ENCODE measurements at regions not wholly inside any gene's neighbourhood (a gene's known extent, or its start where the extent isn't known, plus 50 kb on each side); places are given as distances from the start of the nearest gene placed in this dataset.
"Not testable (repeated sequence)": the region's sequence is repeated elsewhere in the genome, so short reads cannot be mapped to it uniquely, and the experiment has no call there.

DNA sequence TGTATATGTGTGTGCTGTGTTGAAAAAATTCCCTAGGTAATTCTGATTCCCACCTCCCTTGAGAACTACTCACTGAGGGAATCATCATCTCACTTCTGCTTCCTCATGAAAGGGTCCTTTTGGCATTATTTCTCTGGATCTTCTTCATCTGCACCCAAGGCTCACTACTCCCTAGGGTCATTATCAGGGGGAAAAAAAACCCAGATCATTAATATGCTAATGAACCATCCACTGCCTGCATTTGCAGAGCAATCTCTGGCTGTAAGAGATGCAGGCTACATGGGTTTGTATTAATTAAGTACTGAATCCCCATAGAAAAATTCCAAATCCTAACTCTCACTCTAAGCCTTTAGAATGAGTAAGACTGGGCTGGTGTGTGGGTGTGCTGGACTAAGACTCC lies 68.0 kb upstream of the IGFBP5 start:
- DNase-seq: no peak
- H3K4me3 ChIP-seq: no peak overlapping the region
- no peaks in the 10 kb centered on the region for H3K36me3 ChIP-seq
- H3K9me3 ChIP-seq (replicated peaks): no peaks in the 10 kb centered on the region
- no peaks in the 10 kb centered on the region for H3K27me3 ChIP-seq
- H3K4me1 ChIP-seq: peaks cover 11% of the 10 kb centered on the region
- H3K27ac ChIP-seq: no peak overlapping the region

DNA sequence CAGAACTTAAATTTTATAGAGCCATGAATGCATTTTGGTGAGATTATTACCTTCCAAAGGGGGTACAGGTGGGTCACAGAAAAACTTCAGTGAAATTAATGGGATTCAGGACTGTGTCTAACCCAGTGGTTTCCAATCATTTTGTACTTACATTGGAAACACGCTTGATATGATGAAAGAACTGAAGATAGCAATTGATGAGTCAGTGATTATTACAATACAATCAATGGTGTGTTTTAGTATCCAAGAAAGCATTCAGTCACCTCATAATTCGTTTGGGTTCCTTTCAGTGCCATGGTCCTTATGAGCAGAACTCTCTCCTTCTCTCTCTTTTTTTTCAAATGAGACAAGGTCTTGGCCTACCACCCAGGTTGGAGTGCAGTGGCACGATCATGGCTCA lies 66.5 kb upstream of the IGFBP5 start:
- Histone ChIP-seq H3K9me3 (replicated peaks) (no peaks in the 10 kb centered on the region), H3K27me3 (no peaks in the 10 kb centered on the region), H3K4me3 (no peak overlapping the region), H3K36me3 (no peaks in the 10 kb centered on the region), H3K4me1 (peaks cover 11% of the 10 kb centered on the region), H3K27ac (no peak overlapping the region)
- no peak for DNase-seq

DNA sequence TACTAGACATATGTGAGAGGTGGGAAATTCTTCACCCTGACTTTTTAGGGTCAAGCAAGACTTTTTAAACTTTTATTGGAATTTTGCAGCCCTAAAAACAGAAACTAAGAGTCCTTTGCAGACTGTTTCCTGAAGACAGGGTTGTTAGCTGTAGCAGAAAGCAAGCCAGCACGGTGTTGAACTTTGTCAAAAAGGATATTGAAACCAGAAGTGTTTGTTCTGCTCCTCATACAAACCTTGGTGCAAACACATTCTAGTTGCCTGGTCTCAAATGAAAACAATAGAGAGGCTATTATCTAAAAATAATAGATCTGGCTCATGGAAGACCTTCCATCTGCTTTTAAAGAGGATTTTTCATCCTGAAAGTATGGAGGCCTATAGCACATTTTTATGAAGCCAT lies 65.8 kb upstream of the IGFBP5 start:
- H3K27ac ChIP-seq: no peak overlapping the region
- H3K4me3 ChIP-seq: no peak overlapping the region
- peaks cover 7% of the 10 kb centered on the region for H3K4me1 ChIP-seq
- no peaks in the 10 kb centered on the region for H3K36me3 ChIP-seq
- no peaks in the 10 kb centered on the region for H3K27me3 ChIP-seq
- no peaks in the 10 kb centered on the region for H3K9me3 ChIP-seq (replicated peaks)
- DNase-seq: no peak

DNA sequence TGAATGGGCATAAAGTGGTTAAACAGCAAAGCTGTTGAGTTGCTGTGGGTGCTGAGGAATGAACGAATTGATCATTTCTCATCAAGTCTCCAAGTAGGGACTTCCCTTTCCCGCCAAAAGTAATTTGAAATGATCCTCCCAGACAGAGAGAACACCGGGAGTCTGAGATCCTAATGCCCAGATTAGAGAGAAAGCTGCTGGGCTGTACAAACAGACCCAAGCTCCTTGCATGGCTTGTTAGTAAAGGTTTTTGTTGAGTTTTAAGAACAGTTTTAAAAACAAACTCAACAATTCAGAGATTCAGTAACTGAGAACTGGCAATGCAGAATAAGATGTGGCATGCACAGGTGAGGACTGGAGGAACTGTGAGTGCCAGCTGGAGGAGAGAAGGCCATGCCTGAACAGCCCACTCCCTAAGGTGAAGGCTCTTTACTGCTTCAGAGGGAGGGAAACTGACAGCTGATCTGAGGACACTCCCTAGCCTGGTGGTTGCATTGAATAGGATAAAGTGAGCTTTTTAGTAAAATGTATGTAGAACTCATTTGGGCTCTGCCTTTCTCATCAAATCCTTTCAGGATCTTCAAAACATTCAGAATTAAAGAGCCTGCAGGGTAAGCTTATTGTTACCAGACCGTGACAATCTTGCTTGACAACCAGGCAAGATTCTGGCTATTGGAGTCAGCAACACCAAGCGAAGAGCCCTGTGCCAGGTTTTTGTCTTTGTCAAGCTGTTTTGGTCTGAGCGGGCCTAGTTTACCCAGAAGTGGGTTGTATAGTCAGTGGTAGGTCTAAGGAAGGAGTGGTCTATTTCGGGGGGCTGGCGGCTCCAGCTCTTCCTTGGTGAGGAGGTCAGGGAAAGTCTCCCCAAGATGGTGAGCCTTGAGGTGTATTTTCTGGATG lies 63.2 kb upstream of the IGFBP5 start:
- Histone ChIP-seq H3K27ac (no peak overlapping the region), H3K4me3 (no peak overlapping the region), H3K4me1 (no peaks in the 10 kb centered on the region), H3K36me3 (no peaks in the 10 kb centered on the region), H3K9me3 (replicated peaks) (no peaks in the 10 kb centered on the region), H3K27me3 (no peaks in the 10 kb centered on the region)
- no peak for DNase-seq

DNA sequence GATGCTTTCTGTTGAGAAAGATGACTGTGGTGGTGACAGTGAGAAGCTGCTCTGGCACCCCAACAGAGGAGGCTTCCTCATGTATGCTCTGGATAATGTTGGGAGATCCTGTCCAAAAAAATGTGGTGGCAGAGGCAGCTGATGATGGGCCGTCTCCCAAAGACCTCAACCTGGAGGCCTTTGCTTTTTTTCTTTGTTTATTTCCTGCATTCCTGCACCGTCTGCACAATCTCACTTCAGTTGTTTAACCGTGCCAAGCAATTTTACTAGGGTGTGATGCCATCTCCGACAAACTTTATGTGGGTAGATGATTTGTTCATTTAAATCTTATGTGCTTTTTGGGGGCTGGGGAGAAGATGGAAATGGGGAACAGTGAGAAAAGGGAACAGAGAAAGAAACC lies 62.2 kb upstream of the IGFBP5 start:
- DNase-seq: no peak
- H3K27ac ChIP-seq: no peak overlapping the region
- no peaks in the 10 kb centered on the region for H3K9me3 ChIP-seq (replicated peaks)
- H3K36me3 ChIP-seq: no peaks in the 10 kb centered on the region
- no peak overlapping the region for H3K4me3 ChIP-seq
- H3K27me3 ChIP-seq: no peaks in the 10 kb centered on the region
- H3K4me1 ChIP-seq: no peaks in the 10 kb centered on the region

DNA sequence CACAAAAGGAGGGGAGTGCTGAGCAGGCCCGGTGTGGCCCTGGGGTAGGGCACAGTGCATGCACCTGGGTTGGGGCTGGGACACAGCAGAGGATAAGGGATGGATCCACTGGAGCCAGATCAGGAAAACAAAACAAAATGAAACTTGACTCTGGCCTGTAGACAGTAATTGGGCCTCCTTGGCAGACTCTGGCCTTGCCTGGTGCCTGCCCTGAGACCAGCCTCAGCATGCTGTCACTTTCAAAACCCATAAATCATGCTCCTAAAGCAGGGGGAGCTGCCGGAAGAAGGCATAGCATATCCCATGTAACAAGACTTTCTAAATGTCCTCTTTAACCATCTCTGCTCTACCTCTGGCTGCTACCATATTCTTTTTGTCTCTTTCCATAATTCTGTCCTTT lies 61.1 kb upstream of the IGFBP5 start:
- Histone ChIP-seq H3K4me3 (no peak overlapping the region), H3K27me3 (no peaks in the 10 kb centered on the region), H3K36me3 (no peaks in the 10 kb centered on the region), H3K9me3 (replicated peaks) (no peaks in the 10 kb centered on the region), H3K27ac (no peak overlapping the region), H3K4me1 (no peaks in the 10 kb centered on the region)
- no peak for DNase-seq

DNA sequence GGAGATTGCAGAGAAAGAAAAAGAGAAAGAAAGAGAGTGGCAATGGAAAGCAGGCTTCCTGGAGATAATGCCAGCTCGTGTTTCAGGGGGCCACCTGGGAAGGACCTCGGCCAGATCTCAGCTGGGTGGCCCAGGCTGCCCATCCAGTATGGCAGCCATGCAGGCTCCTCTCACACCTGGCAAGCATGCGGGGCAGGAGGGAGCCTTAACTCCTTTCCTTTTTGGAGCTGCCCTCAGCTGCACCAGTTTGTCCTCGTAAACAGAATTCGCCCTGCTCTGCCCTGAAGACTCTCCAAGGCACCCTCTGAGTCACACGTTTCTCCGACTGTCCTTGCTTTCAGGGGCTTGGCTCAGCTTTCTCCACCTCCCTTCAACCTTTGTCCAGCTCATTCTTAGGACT lies 59.5 kb upstream of the IGFBP5 start:
- Histone ChIP-seq H3K27me3 (no peaks in the 10 kb centered on the region), H3K27ac (no peak overlapping the region), H3K9me3 (replicated peaks) (no peaks in the 10 kb centered on the region), H3K36me3 (no peaks in the 10 kb centered on the region), H3K4me3 (no peak overlapping the region), H3K4me1 (no peaks in the 10 kb centered on the region)
- no peak for DNase-seq

DNA sequence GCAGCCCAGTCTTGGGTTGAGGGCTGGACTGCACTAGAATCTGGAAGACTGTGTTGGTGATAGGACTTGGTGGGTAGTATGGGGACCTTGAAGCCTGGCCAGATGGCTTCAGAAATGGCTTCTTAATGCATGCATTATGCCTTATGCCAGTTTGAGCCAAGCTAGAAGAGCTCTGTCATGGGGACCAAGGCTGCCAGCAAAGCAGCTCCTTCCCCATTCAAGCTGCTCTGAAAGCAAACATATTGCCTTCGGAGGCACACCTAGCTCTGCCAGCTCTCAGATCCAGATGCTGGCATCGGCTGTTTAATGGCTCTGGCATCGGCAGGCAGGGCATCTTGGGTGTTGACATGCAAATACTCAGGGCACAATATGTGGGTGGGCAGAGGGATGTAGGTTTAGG lies 59.0 kb upstream of the IGFBP5 start:
- no peak overlapping the region for H3K27ac ChIP-seq
- H3K27me3 ChIP-seq: no peaks in the 10 kb centered on the region
- no peak for DNase-seq
- H3K4me1 ChIP-seq: no peaks in the 10 kb centered on the region
- H3K36me3 ChIP-seq: no peaks in the 10 kb centered on the region
- no peak overlapping the region for H3K4me3 ChIP-seq
- H3K9me3 ChIP-seq (replicated peaks): no peaks in the 10 kb centered on the region

DNA sequence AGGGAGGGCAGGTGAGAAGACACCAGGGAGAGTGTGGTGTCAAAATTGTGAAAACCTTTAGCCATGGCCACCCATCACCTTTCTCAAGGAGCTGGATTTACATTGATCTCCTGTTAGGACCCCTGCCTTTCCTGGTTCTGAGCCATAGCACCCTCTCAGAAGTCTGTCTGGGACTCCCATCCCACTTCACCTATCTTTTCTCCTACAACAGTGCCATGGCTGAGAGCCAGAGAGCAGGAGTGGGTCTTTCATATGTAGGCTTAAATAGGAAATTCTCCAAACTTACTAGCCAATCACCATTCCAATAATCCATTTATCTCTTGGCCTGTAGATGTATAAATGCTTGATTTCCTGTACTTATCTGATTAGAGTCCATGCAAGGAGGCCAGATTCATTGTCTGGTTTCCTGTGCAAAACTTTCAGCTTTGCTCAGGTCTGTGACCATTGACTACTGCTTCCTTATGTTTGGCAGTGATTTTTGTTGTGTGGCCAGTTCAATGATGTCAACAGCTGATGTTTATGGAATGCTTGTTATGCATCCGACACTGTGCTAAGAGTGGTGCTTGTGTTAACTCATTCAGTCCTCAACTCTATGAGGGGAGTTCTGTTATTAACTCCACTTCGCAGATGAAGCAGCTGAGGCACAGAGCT lies 57.6 kb upstream of the IGFBP5 start:
- Histone ChIP-seq H3K27ac (no peak overlapping the region), H3K4me1 (no peaks in the 10 kb centered on the region), H3K4me3 (no peak overlapping the region), H3K9me3 (replicated peaks) (no peaks in the 10 kb centered on the region), H3K27me3 (no peaks in the 10 kb centered on the region), H3K36me3 (no peaks in the 10 kb centered on the region)
- no peak for DNase-seq

DNA sequence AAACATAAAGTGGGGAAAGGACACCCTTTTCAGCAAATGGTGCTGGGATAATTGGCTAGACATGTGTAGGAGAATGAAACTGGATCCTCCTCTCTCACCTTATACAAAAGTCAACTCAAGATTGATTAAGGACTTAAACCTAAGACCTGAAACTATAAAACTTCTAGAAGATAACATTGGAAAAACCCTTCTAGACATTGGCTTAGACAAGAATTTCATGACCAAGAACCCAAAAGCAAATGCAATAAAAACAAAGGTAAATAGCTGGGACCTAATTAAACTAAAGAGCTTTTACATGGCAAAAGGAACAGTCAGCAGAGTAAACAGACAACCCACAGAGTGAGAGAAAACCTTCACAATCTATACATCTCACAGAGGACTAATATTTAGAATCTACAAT lies 55.4 kb upstream of the IGFBP5 start:
- not testable (repeated sequence) for H3K4me1 ChIP-seq; H3K4me3 ChIP-seq; H3K27ac ChIP-seq; DNase-seq; H3K9me3 ChIP-seq (replicated peaks); H3K27me3 ChIP-seq; H3K36me3 ChIP-seq

DNA sequence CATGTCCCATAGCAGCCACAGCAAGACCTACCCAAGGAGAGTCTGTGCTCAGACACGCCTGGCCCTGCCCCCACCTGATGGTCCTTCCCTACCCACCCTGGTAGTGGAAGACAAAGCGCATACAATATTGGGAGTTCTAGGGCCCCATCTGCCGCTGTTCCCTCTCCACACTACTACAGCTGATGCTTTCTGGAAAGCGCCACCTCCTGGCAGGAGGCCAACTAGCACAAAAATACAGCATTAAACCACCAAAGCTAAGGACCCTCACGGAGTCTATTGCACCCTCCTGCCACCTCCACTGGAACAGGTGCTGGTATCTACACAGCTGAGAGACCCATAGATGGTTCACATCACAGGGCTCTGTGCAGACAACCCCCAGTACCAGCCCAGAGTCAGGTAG lies 50.9 kb upstream of the IGFBP5 start:
- not testable (repeated sequence) for DNase-seq; H3K27me3 ChIP-seq; H3K4me3 ChIP-seq; H3K9me3 ChIP-seq (replicated peaks); H3K4me1 ChIP-seq; H3K36me3 ChIP-seq; H3K27ac ChIP-seq

DNA sequence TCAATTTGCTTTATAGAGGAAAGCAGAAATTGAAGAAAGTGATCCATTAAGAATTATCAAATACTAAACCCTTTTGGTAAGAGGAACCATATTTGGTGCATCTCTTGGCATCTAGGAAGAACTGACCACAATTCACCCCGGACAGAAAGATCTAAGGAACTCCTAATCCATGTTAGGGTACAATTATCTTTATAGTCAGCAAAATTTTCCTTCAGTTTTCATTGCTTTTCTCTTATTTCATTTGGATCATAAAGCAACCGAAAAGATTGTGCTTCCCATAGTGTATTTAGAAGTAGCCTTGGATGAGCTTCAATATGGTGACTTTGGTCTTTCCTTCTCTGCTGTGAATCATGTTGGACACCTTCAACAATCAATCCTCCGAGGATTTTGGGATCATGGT lies 50.1 kb upstream of the IGFBP5 start:
- no peaks in the 10 kb centered on the region for H3K27me3 ChIP-seq
- no peak for DNase-seq
- H3K27ac ChIP-seq: no peak overlapping the region
- H3K9me3 ChIP-seq (replicated peaks): 0 out of 2 replicates have a peak, but pooled peaks cover 2% of the 10 kb centered on the region
- no peaks in the 10 kb centered on the region for H3K36me3 ChIP-seq
- no peaks in the 10 kb centered on the region; the same call in 1 of the 2 replicates for H3K4me1 ChIP-seq
- no peak overlapping the region for H3K4me3 ChIP-seq
